ENCODE measurements at regions not wholly inside any gene's neighbourhood (a gene's known extent, or its start where the extent isn't known, plus 50 kb on each side); places are given as distances from the start of the nearest gene placed in this dataset.

GRCh38 chr12:77767335-77767734 lies 63.4 kb upstream of the NAV3 start:
- H3K4me3 Mint-ChIP-seq, result no peak overlapping the region
- no peak for DNase-seq
- ChIA-PET POLR2A (no interaction called here), CTCF (no interaction called here)
- TF ChIP-seq, protein P1, sequence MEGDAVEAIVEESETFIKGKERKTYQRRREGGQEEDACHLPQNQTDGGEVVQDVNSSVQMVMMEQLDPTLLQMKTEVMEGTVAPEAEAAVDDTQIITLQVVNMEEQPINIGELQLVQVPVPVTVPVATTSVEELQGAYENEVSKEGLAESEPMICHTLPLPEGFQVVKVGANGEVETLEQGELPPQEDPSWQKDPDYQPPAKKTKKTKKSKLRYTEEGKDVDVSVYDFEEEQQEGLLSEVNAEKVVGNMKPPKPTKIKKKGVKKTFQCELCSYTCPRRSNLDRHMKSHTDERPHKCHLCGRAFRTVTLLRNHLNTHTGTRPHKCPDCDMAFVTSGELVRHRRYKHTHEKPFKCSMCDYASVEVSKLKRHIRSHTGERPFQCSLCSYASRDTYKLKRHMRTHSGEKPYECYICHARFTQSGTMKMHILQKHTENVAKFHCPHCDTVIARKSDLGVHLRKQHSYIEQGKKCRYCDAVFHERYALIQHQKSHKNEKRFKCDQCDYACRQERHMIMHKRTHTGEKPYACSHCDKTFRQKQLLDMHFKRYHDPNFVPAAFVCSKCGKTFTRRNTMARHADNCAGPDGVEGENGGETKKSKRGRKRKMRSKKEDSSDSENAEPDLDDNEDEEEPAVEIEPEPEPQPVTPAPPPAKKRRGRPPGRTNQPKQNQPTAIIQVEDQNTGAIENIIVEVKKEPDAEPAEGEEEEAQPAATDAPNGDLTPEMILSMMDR (IDR thresholded peaks at IDR 0.05), result no peak
- ATAC-seq, result no peak
- no peaks in the 10 kb centered on the region for H3K36me3 Mint-ChIP-seq (ENCODE audit: low read depth)
- intact Hi-C loops (cut with micrococcal nuclease), result no loop called here
- H3K9me3 Mint-ChIP-seq, result peaks cover 7% of the 10 kb centered on the region
- no peak overlapping the region for H3K27ac Mint-ChIP-seq
- no peaks in the 10 kb centered on the region for H3K27me3 Mint-ChIP-seq
- H3K4me1 Mint-ChIP-seq (ENCODE audit: low read depth), result no peaks in the 10 kb centered on the region

GRCh38 chr12:77766224-77766623 lies 64.5 kb upstream of the NAV3 start:
- ChIA-PET CTCF (no interaction called here), POLR2A (no interaction called here)
- Mint-ChIP-seq H3K4me1 (ENCODE audit: low read depth) (no peaks in the 10 kb centered on the region), H3K36me3 (ENCODE audit: low read depth) (no peaks in the 10 kb centered on the region), H3K4me3 (no peak overlapping the region), H3K9me3 (peaks cover 9% of the 10 kb centered on the region), H3K27me3 (no peaks in the 10 kb centered on the region), H3K27ac (no peak overlapping the region)
- ATAC-seq, result no peak
- intact Hi-C loops (cut with micrococcal nuclease), result no loop called here
- DNase-seq, result no peak
- TF ChIP-seq, protein P1 (IDR thresholded peaks at IDR 0.05), result no peak

GRCh38 chr12:77761286-77761685 lies 69.4 kb upstream of the NAV3 start:
- intact Hi-C loops (cut with micrococcal nuclease), result no loop called here
- Mint-ChIP-seq H3K27ac (no peak overlapping the region), H3K36me3 (ENCODE audit: low read depth) (no peaks in the 10 kb centered on the region), H3K9me3 (peaks cover 6% of the 10 kb centered on the region), H3K4me1 (ENCODE audit: low read depth) (no peaks in the 10 kb centered on the region), H3K27me3 (no peaks in the 10 kb centered on the region), H3K4me3 (no peak overlapping the region)
- DNase-seq (no peak), ATAC-seq (no peak)
- TF ChIP-seq, protein P1 (IDR thresholded peaks at IDR 0.05), result no peak
- ChIA-PET CTCF (no interaction called here), POLR2A (no interaction called here)

DNA sequence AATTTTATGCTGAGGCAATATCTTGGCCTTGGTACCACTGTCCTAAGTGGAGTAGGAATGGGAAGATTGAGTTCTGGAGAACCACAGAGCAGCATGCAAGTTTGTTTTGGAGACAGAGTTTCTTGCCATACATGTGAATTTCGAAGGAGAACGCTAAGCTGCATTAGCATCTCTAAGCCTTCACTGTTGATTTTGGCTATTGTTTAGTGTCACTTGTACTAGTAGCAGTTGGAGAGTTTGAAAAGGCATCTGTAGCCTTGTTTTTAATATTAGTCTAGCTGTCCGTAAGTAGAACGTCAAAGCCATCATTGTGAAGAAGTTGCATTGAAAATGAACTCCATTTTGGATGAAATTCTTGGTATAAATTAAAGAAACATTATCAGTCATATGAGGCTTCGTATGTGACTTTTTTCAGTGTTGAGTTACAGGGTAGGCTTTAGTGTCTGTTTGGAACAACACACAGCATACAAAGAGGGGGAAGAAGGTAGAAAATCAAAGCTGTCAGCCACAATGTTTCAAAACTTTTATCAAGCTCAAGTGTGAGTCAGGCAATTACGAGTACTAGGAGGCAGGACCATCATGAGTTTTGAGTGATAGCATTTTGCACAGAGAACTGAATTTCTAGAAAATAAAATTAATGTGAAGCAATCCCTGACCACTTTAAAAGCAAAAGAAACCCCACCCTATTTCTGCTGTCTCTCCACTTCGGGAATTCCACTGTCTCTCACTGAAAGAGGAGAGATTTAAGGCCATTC lies 70.2 kb upstream of the NAV3 start:
- intact Hi-C loops (cut with micrococcal nuclease), result no loop called here
- Mint-ChIP-seq H3K36me3 (ENCODE audit: low read depth) (no peaks in the 10 kb centered on the region), H3K4me3 (no peak overlapping the region), H3K27ac (no peak overlapping the region), H3K9me3 (peaks cover 6% of the 10 kb centered on the region), H3K27me3 (no peaks in the 10 kb centered on the region), H3K4me1 (ENCODE audit: low read depth) (no peaks in the 10 kb centered on the region)
- ChIA-PET CTCF (no interaction called here), POLR2A (no interaction called here)
- TF ChIP-seq, protein P1 (IDR thresholded peaks at IDR 0.05), result no peak
- DNase-seq (no peak), ATAC-seq (no peak)

- intact Hi-C loops (cut with micrococcal nuclease), result no loop called here
- no peak for ATAC-seq
- H3K9me3 Mint-ChIP-seq, result peaks cover 1% of the 10 kb centered on the region
- no peak overlapping the region for H3K4me3 Mint-ChIP-seq
- ChIA-PET CTCF (no interaction called here), POLR2A (no interaction called here)
- H3K27me3 Mint-ChIP-seq, result no peaks in the 10 kb centered on the region
- DNase-seq, result no peak
- H3K36me3 Mint-ChIP-seq (ENCODE audit: low read depth), result no peaks in the 10 kb centered on the region
- TF ChIP-seq, protein P1 (IDR thresholded peaks at IDR 0.05), result no peak
- no peak overlapping the region for H3K27ac Mint-ChIP-seq
- no peaks in the 10 kb centered on the region for H3K4me1 Mint-ChIP-seq (ENCODE audit: low read depth)
Measured at GRCh38 chr12:77754086-77754485, 76.6 kb upstream of the NAV3 start.
